Gastroesophageal sphincter (tissue), 4 donors: ENCODE measurements at regions not wholly inside any gene's neighbourhood (a gene's known extent, or its start where the extent isn't known, plus 50 kb on each side); places are given as distances from the start of the nearest gene placed in this dataset.

Source experiments
- ATAC-seq: fragments of 150-250 bp; one replicate; pipeline ENCODE4 v1.9.1; 2016; ENCODE audit warnings: mild to moderate bottlenecking, moderate library complexity
- H3K27ac ChIP-seq, 4 donors: fragments of 200-600 bp; sonication (generic) in 3 of 4; 1 replicate in 3 of 4; 2 replicates in 1 of 4; pipeline ENCODE4 v1.5.1; 2016 to 2019
- H3K27me3 ChIP-seq: fragments of 200-600 bp; sonication (generic); one replicate; pipeline ENCODE4 v1.5.1; 2019
- H3K36me3 ChIP-seq, 2 donors: fragments of 200-600 bp; sonication (generic); one replicate each; pipeline ENCODE4 v1.5.1; 2019; ENCODE audit warnings: control low read depth in 1 of 2
- H3K4me1 ChIP-seq, 3 donors: fragments of 200-600 bp; sonication (generic); 1 replicate in 2 of 3; 2 replicates in 1 of 3; pipeline ENCODE4 v1.5.1; 2016 to 2019; ENCODE audit warnings: control low read depth in 2 of 3
- H3K4me3 ChIP-seq, 2 donors: fragments of 200-600 bp; sonication (generic); one replicate each; pipeline ENCODE4 v1.5.1; 2019; ENCODE audit warnings: mild to moderate bottlenecking in 1 of 2, moderate library complexity in 1 of 2
- H3K9me3 ChIP-seq, 3 donors: fragments of 200-600 bp; sonication (generic); one replicate each; pipeline ENCODE4 v1.5.1; 2017 to 2019; ENCODE audit warnings: control low read depth in 2 of 3
- EP300 ChIP-seq: sonication (generic); formaldehyde crosslinking; IDR thresholded peaks from one replicate; pipeline ENCODE4 v1.6.1; 2017; ENCODE audit warnings: antibody characterized with exemption, mild to moderate bottlenecking
- POLR2A ChIP-seq, 2 donors: fragments of 450-650 bp; IDR thresholded peaks; one replicate each; pipeline ENCODE4 v1.6.1; 2017; ENCODE audit warnings: antibody characterized with exemption in 2 of 2, mild to moderate bottlenecking in 2 of 2, moderate library complexity in 1 of 2
- POLR2AphosphoS5 ChIP-seq: sonication (generic); formaldehyde crosslinking; IDR thresholded peaks from one replicate; pipeline ENCODE4 v1.6.1; 2017; ENCODE audit warnings: antibody characterized with exemption
- WGBS, 2 donors: methylation state at CpG; one replicate each; pipeline ENCODE4 v1.1.5; 2018; ENCODE audit warnings: low coverage in 1 of 2; 5-methylcytosine and 5-hydroxymethylcytosine counted together
- TF ChIP-seq, protein P1 (sequence below), 4 experiments: fragments of 200-600 bp in 2 of 4; fragments of 450-650 bp in 2 of 4; sonication (generic) in 1 of 4; IDR thresholded peaks; one replicate each; pipeline ENCODE4 v1.5.1; 2017 to 2019; ENCODE audit warnings: antibody characterized with exemption in 4 of 4, mild to moderate bottlenecking in 2 of 4, moderate library complexity in 2 of 4

DNA sequence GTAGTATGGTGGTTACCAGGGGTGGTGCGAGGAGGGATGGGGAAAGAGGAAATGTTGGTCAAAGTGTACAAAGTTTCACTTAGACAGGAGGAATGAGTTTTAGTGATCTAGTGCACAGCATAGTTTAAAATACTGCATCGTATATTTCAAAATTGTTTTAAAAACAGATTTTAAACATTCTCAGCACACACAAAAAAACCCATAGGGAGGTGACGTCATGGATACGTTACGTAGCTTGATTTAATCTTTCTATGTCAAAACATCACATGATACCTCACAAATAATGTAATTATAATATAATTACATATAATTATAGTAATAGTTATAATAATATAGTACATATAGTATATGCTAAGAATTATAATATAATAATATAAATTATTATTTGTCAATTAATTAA is 614.2 kb downstream of the TMEM114 start:
- H3K4me1 ChIP-seq, result no peaks in the 10 kb centered on the region
- no peak for ATAC-seq
- TF ChIP-seq POLR2AphosphoS5, result no peak
- TF ChIP-seq, protein P1, sequence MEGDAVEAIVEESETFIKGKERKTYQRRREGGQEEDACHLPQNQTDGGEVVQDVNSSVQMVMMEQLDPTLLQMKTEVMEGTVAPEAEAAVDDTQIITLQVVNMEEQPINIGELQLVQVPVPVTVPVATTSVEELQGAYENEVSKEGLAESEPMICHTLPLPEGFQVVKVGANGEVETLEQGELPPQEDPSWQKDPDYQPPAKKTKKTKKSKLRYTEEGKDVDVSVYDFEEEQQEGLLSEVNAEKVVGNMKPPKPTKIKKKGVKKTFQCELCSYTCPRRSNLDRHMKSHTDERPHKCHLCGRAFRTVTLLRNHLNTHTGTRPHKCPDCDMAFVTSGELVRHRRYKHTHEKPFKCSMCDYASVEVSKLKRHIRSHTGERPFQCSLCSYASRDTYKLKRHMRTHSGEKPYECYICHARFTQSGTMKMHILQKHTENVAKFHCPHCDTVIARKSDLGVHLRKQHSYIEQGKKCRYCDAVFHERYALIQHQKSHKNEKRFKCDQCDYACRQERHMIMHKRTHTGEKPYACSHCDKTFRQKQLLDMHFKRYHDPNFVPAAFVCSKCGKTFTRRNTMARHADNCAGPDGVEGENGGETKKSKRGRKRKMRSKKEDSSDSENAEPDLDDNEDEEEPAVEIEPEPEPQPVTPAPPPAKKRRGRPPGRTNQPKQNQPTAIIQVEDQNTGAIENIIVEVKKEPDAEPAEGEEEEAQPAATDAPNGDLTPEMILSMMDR (IDR thresholded peaks at IDR 0.05), result no peak
- H3K9me3 ChIP-seq, result no peaks in the 10 kb centered on the region
- H3K4me3 ChIP-seq, result no peak overlapping the region
- no peaks in the 10 kb centered on the region for H3K36me3 ChIP-seq
- WGBS, 2 donors, result 63 to 71% methylated on average over 4 to 5 of the region's 5 CpGs
- H3K27ac ChIP-seq, result no peak overlapping the region
- H3K27me3 ChIP-seq, result no peaks in the 10 kb centered on the region

DNA sequence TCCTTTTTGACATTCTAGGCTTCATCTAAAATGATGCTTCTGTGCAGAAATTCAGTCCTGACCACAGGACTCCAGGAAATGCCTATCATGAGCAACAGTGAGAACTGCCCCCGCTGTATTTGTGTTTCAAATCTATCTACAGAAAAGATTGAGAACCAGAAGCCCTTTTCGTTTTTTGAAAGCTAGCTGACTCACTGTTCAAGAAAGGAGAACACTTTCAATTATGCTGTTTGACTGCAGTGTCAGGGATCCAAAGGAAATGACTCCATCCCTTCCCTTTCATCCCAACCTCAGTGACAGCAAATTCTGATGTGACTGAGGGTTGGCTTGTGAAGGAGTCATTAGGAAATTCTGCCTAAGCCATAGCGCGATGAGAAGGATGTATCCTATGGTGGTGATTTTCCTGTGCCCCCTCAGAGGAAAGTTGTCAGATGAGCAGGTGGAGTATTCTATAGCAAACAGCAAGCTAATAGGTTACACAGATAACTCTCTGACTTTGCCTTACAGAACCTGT is 622.3 kb downstream of the TMEM114 start:
- no peak overlapping the region for H3K4me3 ChIP-seq
- no peaks in the 10 kb centered on the region for H3K36me3 ChIP-seq
- no peaks in the 10 kb centered on the region for H3K27me3 ChIP-seq
- H3K27ac ChIP-seq, result no peak overlapping the region
- ATAC-seq, result no peak
- H3K9me3 ChIP-seq, result no peaks in the 10 kb centered on the region
- no peak for TF ChIP-seq POLR2A (IDR thresholded peaks at IDR 0.05)
- TF ChIP-seq, protein P1 (IDR thresholded peaks at IDR 0.05), result no peak
- no peak for TF ChIP-seq EP300
- no peak for TF ChIP-seq POLR2AphosphoS5
- H3K4me1 ChIP-seq, result no peaks in the 10 kb centered on the region
- 69 to 80% methylated on average over 2 to 4 of the region's 4 CpGs for WGBS, 2 donors

DNA sequence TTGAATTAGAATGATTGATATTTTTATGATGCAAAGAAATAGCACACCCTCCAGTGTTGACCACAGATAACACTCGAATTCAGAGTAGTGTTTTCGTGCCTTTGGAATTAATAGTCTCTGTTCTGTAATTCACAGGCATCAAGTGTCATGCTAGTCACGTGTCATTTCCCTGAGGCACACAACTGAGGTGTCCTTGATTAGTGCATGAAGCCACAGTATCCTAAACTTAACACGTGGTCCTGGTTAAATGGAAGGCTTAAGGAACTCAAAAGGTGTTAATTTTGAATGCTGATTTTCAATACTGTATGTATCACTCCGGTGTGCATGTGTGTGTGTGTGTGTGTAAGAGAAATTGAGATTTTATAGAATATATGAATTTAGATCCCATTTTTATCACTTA is 625.6 kb downstream of the TMEM114 start:
- no peaks in the 10 kb centered on the region for H3K36me3 ChIP-seq
- H3K4me3 ChIP-seq, result no peak overlapping the region
- ATAC-seq, result no peak
- WGBS, 2 donors, result 51 to 63% methylated on average over 3 to 5 of the region's 5 CpGs
- H3K27ac ChIP-seq, result no peak overlapping the region
- H3K9me3 ChIP-seq, result no peaks in the 10 kb centered on the region
- H3K27me3 ChIP-seq, result no peaks in the 10 kb centered on the region
- H3K4me1 ChIP-seq, result no peaks in the 10 kb centered on the region
- TF ChIP-seq POLR2A (IDR thresholded peaks at IDR 0.05), result no peak
- no peak for TF ChIP-seq EP300
- TF ChIP-seq POLR2AphosphoS5, result no peak
- TF ChIP-seq, protein P1 (IDR thresholded peaks at IDR 0.05), result no peak

DNA sequence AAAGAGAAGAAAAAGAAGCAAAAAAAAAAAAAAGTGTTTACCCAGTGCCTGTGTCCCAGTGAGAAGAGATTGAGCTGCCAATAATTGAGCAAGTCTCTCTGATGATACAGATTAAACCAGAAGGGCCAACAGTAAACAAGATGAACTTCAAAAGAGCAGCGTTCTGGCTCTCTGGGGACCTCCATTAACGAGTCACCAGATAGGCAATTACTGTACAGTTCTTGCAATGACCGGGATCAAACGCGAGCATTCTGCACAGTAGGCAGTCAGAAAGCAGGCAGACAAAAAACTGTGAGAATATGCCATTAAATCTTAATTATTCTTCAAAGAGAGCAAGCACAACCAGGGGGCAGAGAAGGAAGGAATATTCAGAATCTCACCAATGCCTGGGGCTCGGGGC is 626.1 kb downstream of the TMEM114 start:
- no peak for ATAC-seq
- Histone ChIP-seq H3K9me3 (no peaks in the 10 kb centered on the region), H3K36me3 (no peaks in the 10 kb centered on the region), H3K4me1 (no peaks in the 10 kb centered on the region), H3K4me3 (no peak overlapping the region), H3K27me3 (no peaks in the 10 kb centered on the region), H3K27ac (no peak overlapping the region)
- TF ChIP-seq, protein P1 (IDR thresholded peaks at IDR 0.05), result no peak
- TF ChIP-seq EP300 (no peak), POLR2AphosphoS5 (no peak), POLR2A (IDR thresholded peaks at IDR 0.05) (no peak)
- 33 to 34% methylated on average over 3 to 6 of the region's 6 CpGs for WGBS, 2 donors

DNA sequence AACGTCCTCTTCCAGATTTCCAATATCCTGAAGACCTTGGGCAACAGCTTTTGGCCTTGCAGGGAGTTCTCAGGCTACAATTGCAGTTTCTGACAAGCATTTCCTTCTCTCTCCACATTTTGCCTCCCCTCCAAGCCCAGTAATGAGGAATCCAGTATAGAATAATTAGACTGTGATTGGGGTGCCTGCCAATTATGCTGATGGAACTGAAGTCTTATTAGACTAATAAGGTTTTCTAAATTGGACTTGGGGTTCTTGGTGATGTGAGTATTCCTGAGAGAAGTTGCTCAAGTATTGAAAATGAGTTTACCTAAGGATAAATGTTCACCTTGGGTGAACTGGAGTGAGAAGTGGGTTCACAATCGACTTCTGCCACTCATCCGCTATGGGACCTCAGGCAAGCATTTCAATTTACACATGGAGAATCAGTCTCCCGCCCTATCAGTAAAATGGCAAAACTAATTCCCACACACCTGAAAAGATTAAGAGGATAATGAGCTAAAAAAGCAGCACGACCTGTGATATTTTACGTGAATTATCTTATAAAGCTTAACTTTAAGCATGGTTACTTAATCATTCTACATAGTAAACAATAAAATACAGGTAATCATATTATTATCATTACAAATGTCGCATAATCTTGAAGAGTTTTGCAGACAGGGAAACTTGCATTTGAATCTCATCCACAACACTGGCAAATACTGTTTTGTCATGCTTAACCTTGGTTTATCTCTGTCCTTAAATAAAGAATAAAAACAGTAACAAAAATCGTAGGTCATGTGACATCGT is 628.0 kb downstream of the TMEM114 start:
- no peak for ATAC-seq
- no peak overlapping the region for H3K4me3 ChIP-seq
- H3K9me3 ChIP-seq, result no peaks in the 10 kb centered on the region
- H3K4me1 ChIP-seq, result no peaks in the 10 kb centered on the region
- whole genome bisulfite sequencing, 2 donors, result 77 to 85% methylated on average over 7 to 9 of the region's 9 CpGs
- no peaks in the 10 kb centered on the region for H3K27me3 ChIP-seq
- TF ChIP-seq EP300 (no peak), POLR2A (IDR thresholded peaks at IDR 0.05) (no peak), POLR2AphosphoS5 (no peak)
- TF ChIP-seq, protein P1 (IDR thresholded peaks at IDR 0.05), result no peak
- no peak overlapping the region for H3K27ac ChIP-seq
- no peaks in the 10 kb centered on the region for H3K36me3 ChIP-seq
